Loucy (cell line): ENCODE measurements at regions not wholly inside any gene's neighbourhood (a gene's known extent, or its start where the extent isn't known, plus 50 kb on each side); places are given as distances from the start of the nearest gene placed in this dataset.

Experiments used
- EZH2phosphoT487 ChIP-seq: fragments of 200-600 bp; IDR thresholded peaks from 2 replicates; pipeline ENCODE4 v1.6.1; 2018; ENCODE audit warnings: antibody characterized with exemption, mild to moderate bottlenecking, moderate library complexity, borderline replicate concordance
- TF ChIP-seq, protein P1 (sequence below): fragments of 200-600 bp; sonication (generic); conservative IDR thresholded peaks from 2 replicates; pipeline ENCODE4 v1.5.1; 2014; ENCODE audit warnings: mild to moderate bottlenecking, antibody characterized with exemption, low read length

- TF ChIP-seq, protein P1, sequence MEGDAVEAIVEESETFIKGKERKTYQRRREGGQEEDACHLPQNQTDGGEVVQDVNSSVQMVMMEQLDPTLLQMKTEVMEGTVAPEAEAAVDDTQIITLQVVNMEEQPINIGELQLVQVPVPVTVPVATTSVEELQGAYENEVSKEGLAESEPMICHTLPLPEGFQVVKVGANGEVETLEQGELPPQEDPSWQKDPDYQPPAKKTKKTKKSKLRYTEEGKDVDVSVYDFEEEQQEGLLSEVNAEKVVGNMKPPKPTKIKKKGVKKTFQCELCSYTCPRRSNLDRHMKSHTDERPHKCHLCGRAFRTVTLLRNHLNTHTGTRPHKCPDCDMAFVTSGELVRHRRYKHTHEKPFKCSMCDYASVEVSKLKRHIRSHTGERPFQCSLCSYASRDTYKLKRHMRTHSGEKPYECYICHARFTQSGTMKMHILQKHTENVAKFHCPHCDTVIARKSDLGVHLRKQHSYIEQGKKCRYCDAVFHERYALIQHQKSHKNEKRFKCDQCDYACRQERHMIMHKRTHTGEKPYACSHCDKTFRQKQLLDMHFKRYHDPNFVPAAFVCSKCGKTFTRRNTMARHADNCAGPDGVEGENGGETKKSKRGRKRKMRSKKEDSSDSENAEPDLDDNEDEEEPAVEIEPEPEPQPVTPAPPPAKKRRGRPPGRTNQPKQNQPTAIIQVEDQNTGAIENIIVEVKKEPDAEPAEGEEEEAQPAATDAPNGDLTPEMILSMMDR, result no peak
- no peak for TF ChIP-seq EZH2phosphoT487
Observed at GRCh38 chr3:190220362-190220761, 99.7 kb upstream of the P3H2 start.
